C4-2B (cell line): ENCODE measurements at regions not wholly inside any gene's neighbourhood (a gene's known extent, or its start where the extent isn't known, plus 50 kb on each side); places are given as distances from the start of the nearest gene placed in this dataset.

Experiments used
- CTCF ChIP-seq: fragments of 450-650 bp; conservative IDR thresholded peaks from 2 replicates; pipeline ENCODE4 v1.5.1; 2017; ENCODE audit warnings: mild to moderate bottlenecking
- ZFX ChIP-seq: fragments of 450-650 bp; IDR thresholded peaks from 2 replicates; pipeline ENCODE4 v1.6.1; 2017

DNA sequence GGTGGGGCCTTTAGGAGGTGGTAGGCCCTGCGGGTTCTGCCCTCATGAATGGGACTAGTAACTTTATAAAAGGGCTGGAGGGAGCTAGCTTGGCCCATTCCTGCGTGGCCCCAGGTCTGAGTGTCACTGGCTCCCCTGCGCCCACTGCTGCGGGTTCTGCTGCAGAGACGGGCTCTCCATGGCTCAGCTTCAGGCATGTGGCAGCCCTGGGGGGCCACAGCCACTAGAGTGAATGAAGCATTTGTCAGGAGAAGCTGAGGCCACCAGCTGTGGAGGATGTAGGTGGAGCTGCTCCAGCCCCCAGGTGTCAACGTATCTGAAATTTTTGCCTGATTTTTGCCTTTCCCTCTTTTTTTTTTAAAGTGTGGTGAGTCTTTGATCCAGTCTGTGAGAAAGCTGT lies 119.1 kb downstream of the SOX1 start:
- TF ChIP-seq CTCF (no peak), ZFX (no peak)
